K562 (cell line): ENCODE measurements at regions not wholly inside any gene's neighbourhood (a gene's known extent, or its start where the extent isn't known, plus 50 kb on each side); places are given as distances from the start of the nearest gene placed in this dataset.

ENCODE experiments used
- ATAC-seq: fragments of 200-7000 bp; cut with Tn5 transposase; 3 replicates; pipeline ENCODE4 v1.9.1; 2020; ENCODE audit warnings: moderate library complexity
- BruUV-seq: library from RNA; stranded (reverse); fragments of 400-500 nt; replicated peaks from 2 replicates; lab custom pipeline; 2021; lab: Mats Ljungman, UMichigan
- CTCF ChIA-PET: fragments of 300-600 bp; formaldehyde crosslinking; extraction: SDS; loops from one replicate; lab custom pipeline; 2021; ENCODE audit warnings: low intra/inter-chr PET ratio; lab: Yijun Ruan, JAX
- POLR2A ChIA-PET: fragments of 300-600, 350-650 bp; sonication (Branson Sonifier 250); formaldehyde crosslinking; extraction: SDS; loops from one replicate; lab custom pipeline; 2021; ENCODE audit warnings: antibody characterized with exemption, inconsistent platforms; lab: Yijun Ruan, JAX
- DNase-seq, 4 experiments: peaks; one replicate each; pipeline versions ENCODE4 v3.0.0 to v3.0.0-alpha.2; 2011 to 2018; ENCODE audit warnings: low spot score in 3 of 4, mixed read lengths in 3 of 4; ENCODE audit errors: extremely low read depth in 1 of 4
- FAIRE-seq: peaks from 2 replicates; lab custom pipeline; 2011; peaks lifted over from hg19 to GRCh38; lab: Jason Lieb, UNC
- H2AFZ ChIP-seq: 2 replicates; pipeline ENCODE4 v1.6.0; 2011; ENCODE audit warnings: low read depth, low read length, control low read depth, inconsistent platforms
- H3K27ac ChIP-seq: fragments of 200-600 bp; 3 replicates; pipeline ENCODE4 v1.8.0; 2011; ENCODE audit warnings: low read depth, mild to moderate bottlenecking, control low read depth, inconsistent platforms, low read length, moderate library complexity, mixed read lengths; ENCODE audit errors: extremely low read depth
- H3K27me3 ChIP-seq, 2 experiments: fragments of 300-600 bp in 1 of 2; 2 replicates in 1 of 2; 3 replicates in 1 of 2; pipeline versions ENCODE4 v1.6.0 to v1.8.0; 2011; ENCODE audit warnings: inconsistent platforms in 2 of 2, low read length in 2 of 2, mild to moderate bottlenecking in 1 of 2, mixed read lengths in 1 of 2, moderate library complexity in 1 of 2; ENCODE audit not compliant: control insufficient read depth in 2 of 2, insufficient read depth in 2 of 2
- H3K36me3 ChIP-seq: fragments of 300-600 bp; 3 replicates; pipeline ENCODE4 v1.8.0; 2011; ENCODE audit warnings: mild to moderate bottlenecking, low read length, inconsistent platforms; ENCODE audit not compliant: control insufficient read depth, insufficient read depth
- H3K4me1 ChIP-seq, 2 experiments: fragments of 200-600 bp in 1 of 2; replicated peaks in 1 of 2; 2 replicates in 1 of 2; 3 replicates in 1 of 2; pipeline versions ENCODE4 v1.5.1 to v1.8.0; 2011; ENCODE audit warnings: inconsistent platforms in 2 of 2, low read length in 2 of 2, mild to moderate bottlenecking in 1 of 2, mixed read lengths in 1 of 2, moderate library complexity in 1 of 2; ENCODE audit not compliant: control insufficient read depth in 2 of 2, insufficient read depth in 2 of 2
- H3K4me2 ChIP-seq: 2 replicates; pipeline ENCODE4 v1.6.1; 2011; ENCODE audit warnings: low read length, control low read depth, inconsistent platforms, mixed read lengths; ENCODE audit not compliant: insufficient read depth
- H3K4me3 ChIP-seq: fragments of 200-600 bp; sonication (generic), shearing (Covaris generic); 2 replicates; pipeline ENCODE4 v1.5.1; 2016; ENCODE audit warnings: control low read depth, inconsistent platforms
- H3K79me2 ChIP-seq: fragments of 200-600 bp; 3 replicates; pipeline ENCODE4 v1.8.0; 2011; ENCODE audit warnings: low read length, inconsistent platforms; ENCODE audit not compliant: control insufficient read depth, insufficient read depth
- H3K9ac ChIP-seq, 2 experiments: 2 replicates each; pipeline versions ENCODE4 v1.6.0 to v1.6.1; 2011; ENCODE audit warnings: low read depth in 2 of 2, low read length in 2 of 2, control low read depth in 1 of 2, inconsistent platforms in 1 of 2, mild to moderate bottlenecking in 1 of 2, mixed read lengths in 1 of 2; ENCODE audit not compliant: insufficient read depth in 1 of 2
- H3K9me1 ChIP-seq: one replicate; pipeline ENCODE4 v1.6.0; 2011; ENCODE audit warnings: inconsistent platforms, mild to moderate bottlenecking, low read length, moderate library complexity; ENCODE audit not compliant: control insufficient read depth, insufficient read depth
- H3K9me3 ChIP-seq: replicated peaks from 2 replicates; pipeline ENCODE4 v1.5.1; 2011; ENCODE audit warnings: low read depth, low read length, inconsistent platforms; ENCODE audit not compliant: control insufficient read depth, insufficient read depth
- H4K20me1 ChIP-seq: replicated peaks from 2 replicates; pipeline ENCODE4 v1.6.1; 2011; ENCODE audit warnings: low read length, inconsistent platforms, mixed read lengths; ENCODE audit not compliant: control insufficient read depth, insufficient read depth
- ELF2 ChIP-seq: fragments of 250-450 bp; sonication (Bioruptor Pico); IDR thresholded peaks from 2 replicates; pipeline ENCODE4 v1.5.0; 2021; ENCODE audit warnings: mild to moderate bottlenecking
- GATAD2B ChIP-seq: fragments of 450-650 bp; IDR thresholded peaks from 2 replicates; pipeline ENCODE4 v1.6.1; 2017; ENCODE audit warnings: mild to moderate bottlenecking, borderline replicate concordance
- GTF2E2 ChIP-seq: fragments of 200-800 bp; sonication (Bioruptor generic); IDR thresholded peaks from 2 replicates; pipeline ENCODE4 v1.6.1; 2016; ENCODE audit warnings: missing genetic modification characterization, missing compliant biosample characterization
- L3MBTL2 ChIP-seq: fragments of 450-650 bp; IDR thresholded peaks from 2 replicates; pipeline ENCODE4 v1.6.1; 2016; ENCODE audit warnings: mild to moderate bottlenecking, moderate library complexity
- MXI1 ChIP-seq: IDR thresholded peaks from 2 replicates; pipeline ENCODE4 v1.6.1; 2011; ENCODE audit warnings: low read depth, mild to moderate bottlenecking, improper control_type of control experiment, low read length
- PRPF4 ChIP-seq: fragments of 200-400 bp; formaldehyde crosslinking; IDR thresholded peaks from one replicate; pipeline ENCODE4 v1.6.1; 2017; ENCODE audit warnings: low read length, low read depth, mild to moderate bottlenecking; ENCODE audit not compliant: insufficient read depth, poor library complexity, severe bottlenecking
- ZNF175 ChIP-seq: fragments of 200-800 bp; sonication (Bioruptor generic); IDR thresholded peaks from 2 replicates; pipeline ENCODE4 v1.6.1; 2016; ENCODE audit warnings: low read depth, mild to moderate bottlenecking, missing genetic modification characterization, missing compliant biosample characterization
- ZNF445 ChIP-seq: fragments of 250-450 bp; sonication (Bioruptor Pico); IDR thresholded peaks from 2 replicates; pipeline ENCODE4 v1.4.0; 2020; ENCODE audit warnings: low read depth, mild to moderate bottlenecking, moderate library complexity
- ZNF830 ChIP-seq: fragments of 250-450 bp; sonication (Bioruptor Pico); IDR thresholded peaks from 2 replicates; pipeline ENCODE4 v1.5.0; 2021; ENCODE audit warnings: mild to moderate bottlenecking
- WGBS: fragments of 100-300 bp; shearing (Covaris generic); methylation state at CpG from one replicate; pipeline ENCODE4 v1.1.6; 2016; ENCODE audit warnings: low coverage, mixed read lengths; ENCODE audit not compliant: insufficient coverage; ENCODE audit errors: missing lambda C conversion rate; 5-methylcytosine and 5-hydroxymethylcytosine counted together
- in situ Hi-C: fragments of 300-500 bp; cut with MboI; formaldehyde crosslinking; loops from 4 replicates; pipeline ENCODE4 v1.15.0; 2018; ENCODE audit warnings: inconsistent platforms, mixed read lengths
- intact Hi-C: fragments of 100-400 bp; cut with micrococcal nuclease; formaldehyde crosslinking; loops from 2 replicates; pipeline ENCODE4 v1.14.2; 2022
- TF ChIP-seq, protein P1 (sequence below), 2 experiments: fragments of 450-650 bp in 1 of 2; sonication (generic) in 1 of 2; formaldehyde crosslinking in 1 of 2; IDR thresholded peaks in 1 of 2; conservative IDR thresholded peaks in 1 of 2; 2 replicates each; pipeline versions ENCODE4 v1.6.1 to v1.8.1; 2016 to 2023; ENCODE audit warnings: mild to moderate bottlenecking in 2 of 2, moderate library complexity in 2 of 2, inconsistent platforms in 1 of 2, missing genetic modification reagents in 1 of 2
- TF ChIP-seq, protein P2 (sequence below): fragments of 250-450 bp; sonication (Bioruptor Pico); IDR thresholded peaks from 2 replicates; pipeline ENCODE4 v1.8.0; 2021; ENCODE audit warnings: borderline replicate concordance, mild to moderate bottlenecking, moderate library complexity; ENCODE audit not compliant: poor library complexity, severe bottlenecking

DNA sequence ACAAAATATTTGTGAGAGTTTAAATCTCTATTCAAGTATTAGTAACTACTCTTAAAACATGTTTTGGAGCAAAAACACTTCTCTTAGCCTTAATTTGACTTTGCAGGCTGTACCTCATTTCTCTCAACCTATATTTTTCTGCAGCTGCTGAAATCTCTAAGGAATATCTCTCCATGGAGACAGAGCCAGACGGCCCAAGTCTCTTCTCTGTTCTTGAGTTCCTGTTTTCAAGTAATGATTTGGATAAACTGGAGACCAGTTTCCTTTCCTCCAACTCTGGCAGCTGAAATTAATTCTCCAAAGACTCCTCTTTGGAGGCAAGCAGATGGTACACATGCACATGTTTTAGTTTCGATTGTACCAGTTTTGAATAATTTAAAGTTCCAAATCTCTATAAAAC, 659.7 kb upstream of the NEGR1 start:
- ChIA-PET CTCF (no interaction called here), POLR2A (no interaction called here)
- Histone ChIP-seq H2AFZ (no peak overlapping the region), H3K27ac (no peak overlapping the region), H3K9me3 (peaks cover 2% of the 10 kb centered on the region; the same call in 1 of the 2 replicates), H3K27me3 (no peaks in the 10 kb centered on the region), H4K20me1 (no peaks in the 10 kb centered on the region), H3K4me1 (no peaks in the 10 kb centered on the region), H3K36me3 (no peaks in the 10 kb centered on the region), H3K79me2 (no peaks in the 10 kb centered on the region), H3K4me2 (no peak overlapping the region), H3K9me1 (no peaks in the 10 kb centered on the region), H3K4me3 (no peak overlapping the region), H3K9ac (no peak overlapping the region)
- DNase-seq (no peak), FAIRE-seq (no peak), ATAC-seq (no peak)
- intact Hi-C loops = no loop called here
- BruUV-seq = no TSS peak
- 6% methylated on average over 2 of the region's 2 CpGs for whole genome bisulfite sequencing
- TF ChIP-seq, protein P1, sequence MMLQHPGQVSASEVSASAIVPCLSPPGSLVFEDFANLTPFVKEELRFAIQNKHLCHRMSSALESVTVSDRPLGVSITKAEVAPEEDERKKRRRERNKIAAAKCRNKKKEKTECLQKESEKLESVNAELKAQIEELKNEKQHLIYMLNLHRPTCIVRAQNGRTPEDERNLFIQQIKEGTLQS (IDR thresholded peaks at IDR 0.05) = no peak
- TF ChIP-seq, protein P1 (CRISPR knock-in tag; conservative IDR thresholded peaks at IDR 0.05) = no peak
- TF ChIP-seq ZNF175 (no peak), L3MBTL2 (no peak), ZNF830 (CRISPR knock-in tag) (no peak), PRPF4 (no peak), ELF2 (CRISPR knock-in tag) (no peak), MXI1 (no peak), ZNF445 (CRISPR knock-in tag) (no peak), GTF2E2 (no peak), GATAD2B (no peak)
- TF ChIP-seq, protein P2, sequence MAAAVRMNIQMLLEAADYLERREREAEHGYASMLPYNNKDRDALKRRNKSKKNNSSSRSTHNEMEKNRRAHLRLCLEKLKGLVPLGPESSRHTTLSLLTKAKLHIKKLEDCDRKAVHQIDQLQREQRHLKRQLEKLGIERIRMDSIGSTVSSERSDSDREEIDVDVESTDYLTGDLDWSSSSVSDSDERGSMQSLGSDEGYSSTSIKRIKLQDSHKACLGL (CRISPR knock-in tag) = no peak
- in situ Hi-C loops = no loop called here
